Mammary epithelial cell (primary cell): ENCODE measurements at regions not wholly inside any gene's neighbourhood (a gene's known extent, or its start where the extent isn't known, plus 50 kb on each side); places are given as distances from the start of the nearest gene placed in this dataset.

ENCODE experiments used
- CTCF ChIP-seq, 2 donors: IDR thresholded peaks in 1 of 2; conservative IDR thresholded peaks in 1 of 2; 2 replicates each; pipeline ENCODE4 v1.5.1; 2011 to 2012; ENCODE audit warnings: inconsistent platforms in 2 of 2, low read length in 2 of 2, mild to moderate bottlenecking in 2 of 2, control low read depth in 1 of 2, low read depth in 1 of 2; ENCODE audit not compliant: insufficient read depth in 1 of 2; ENCODE audit errors: extremely low read depth in 1 of 2
- EZH2 ChIP-seq: IDR thresholded peaks from 2 replicates; pipeline ENCODE4 v1.6.1; 2012; ENCODE audit warnings: low read length, inconsistent platforms, borderline replicate concordance

GRCh38 chr5:126695091-126695490 is 81.8 kb upstream of the LMNB1 start:
- TF ChIP-seq CTCF (conservative IDR thresholded peaks at IDR 0.05 in 1 of 2, IDR thresholded peaks at IDR 0.05 in 1 of 2; ENCODE audit: extremely low read depth in 1 of 2, insufficient read depth in 1 of 2, low read depth in 1 of 2, low read length in 2 of 2) (no peak), EZH2 (no peak)
